Cortex of kidney (tissue), 1 donor: ENCODE measurements at regions not wholly inside any gene's neighbourhood (a gene's known extent, or its start where the extent isn't known, plus 50 kb on each side); places are given as distances from the start of the nearest gene placed in this dataset.

ENCODE experiments used
- DNase-seq: peaks from one replicate; lab custom pipeline; 2025; lab: John Stamatoyannopoulos, UW

DNA sequence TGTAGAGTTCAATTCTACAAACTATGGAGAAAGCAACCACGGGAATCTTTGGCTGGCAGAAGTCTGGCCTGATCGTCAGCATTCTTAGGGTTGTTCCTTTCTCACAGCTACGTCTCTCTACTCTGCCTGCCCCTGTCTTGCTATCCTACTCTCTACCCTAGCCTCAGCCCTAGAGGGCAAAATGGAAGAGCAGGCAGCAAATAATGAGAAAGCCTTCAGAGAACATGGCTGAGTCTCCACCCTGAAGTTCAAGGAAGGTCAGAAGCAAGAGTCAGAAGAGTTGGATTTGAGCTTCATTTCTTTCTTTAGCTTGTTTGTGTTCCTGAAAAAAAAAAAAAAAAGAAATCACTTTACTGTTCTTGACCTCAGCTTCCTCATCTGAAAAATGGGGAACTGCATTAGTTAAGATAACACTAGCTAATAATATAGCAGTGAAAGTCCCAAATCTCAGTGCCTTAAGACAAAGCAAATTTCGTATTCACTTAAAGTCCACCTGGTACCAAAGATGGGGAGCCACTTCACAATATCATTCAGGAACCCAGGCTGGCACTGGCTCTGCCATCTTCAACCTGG is 50.2 kb upstream of the CCND2 start:
- no peak for DNase-seq

DNA sequence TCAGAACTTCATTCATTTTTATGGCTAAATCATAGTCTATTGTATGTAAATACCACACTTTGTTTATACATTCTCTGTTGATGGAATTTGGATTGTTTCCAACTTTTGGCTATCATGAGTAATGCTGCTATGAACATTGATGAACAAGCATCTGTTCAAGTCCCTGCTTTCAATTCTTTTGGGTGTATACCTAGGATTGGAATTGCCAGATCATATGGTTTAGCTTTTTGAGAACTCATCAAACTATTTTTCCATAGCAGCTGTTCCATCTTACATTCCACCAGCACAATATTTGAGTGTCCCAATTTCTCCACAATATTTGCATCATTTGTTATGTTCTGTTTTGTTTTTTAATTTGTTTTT is 52.3 kb upstream of the CCND2 start:
- no peak for DNase-seq

DNA sequence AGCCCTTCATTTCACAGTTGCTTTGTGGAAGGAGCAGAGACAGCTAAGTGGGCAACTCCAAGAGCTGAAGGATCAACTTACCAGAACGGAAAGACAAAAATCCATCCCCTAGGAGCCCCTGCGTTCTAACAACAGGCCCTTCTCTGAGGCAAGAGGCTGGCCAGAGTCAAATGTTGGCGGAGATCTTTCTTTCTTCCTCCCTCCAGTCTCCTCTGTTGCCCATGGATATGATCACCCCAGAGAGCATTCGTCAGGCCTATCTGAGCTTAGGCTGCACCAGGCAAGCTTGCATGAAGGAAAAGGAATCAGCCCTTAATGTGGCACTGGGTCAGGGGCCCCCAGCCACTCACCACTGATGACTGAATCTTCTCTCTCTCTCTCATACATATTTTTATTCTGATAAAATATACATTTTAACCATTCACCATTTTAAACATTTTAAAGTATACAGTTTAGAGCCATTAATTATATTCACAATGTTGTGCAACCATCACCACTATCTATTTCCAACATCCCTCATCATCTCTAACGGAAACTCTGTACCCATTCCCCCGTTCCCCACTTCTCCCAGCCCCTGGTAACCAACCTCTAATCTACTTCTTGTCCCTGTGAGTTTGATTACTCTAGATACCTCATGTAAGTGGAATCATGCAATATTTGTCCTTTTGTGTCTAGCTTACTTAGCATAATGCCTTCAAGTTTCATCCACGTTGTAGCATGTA is 52.9 kb upstream of the CCND2 start:
- no peak for DNase-seq

DNA sequence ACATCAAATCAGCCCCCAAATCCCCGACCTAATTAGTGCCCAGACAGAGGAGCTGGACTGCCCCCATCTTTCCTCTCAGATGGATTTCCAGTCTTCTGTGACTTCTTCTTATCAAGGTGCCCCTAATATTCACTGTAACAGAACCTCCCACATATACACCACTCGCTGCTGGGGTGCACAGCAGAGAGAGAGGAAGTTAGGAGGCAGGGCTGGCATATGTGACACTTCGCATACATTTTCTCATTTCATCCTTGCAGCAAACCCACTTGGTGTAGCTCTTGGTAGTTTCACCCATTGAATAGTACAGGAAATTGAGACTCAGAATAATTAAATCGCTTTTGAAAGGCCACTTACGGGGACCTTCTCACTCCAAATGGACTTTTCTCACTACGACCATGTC is 56.5 kb upstream of the CCND2 start:
- DNase-seq = no peak

DNA sequence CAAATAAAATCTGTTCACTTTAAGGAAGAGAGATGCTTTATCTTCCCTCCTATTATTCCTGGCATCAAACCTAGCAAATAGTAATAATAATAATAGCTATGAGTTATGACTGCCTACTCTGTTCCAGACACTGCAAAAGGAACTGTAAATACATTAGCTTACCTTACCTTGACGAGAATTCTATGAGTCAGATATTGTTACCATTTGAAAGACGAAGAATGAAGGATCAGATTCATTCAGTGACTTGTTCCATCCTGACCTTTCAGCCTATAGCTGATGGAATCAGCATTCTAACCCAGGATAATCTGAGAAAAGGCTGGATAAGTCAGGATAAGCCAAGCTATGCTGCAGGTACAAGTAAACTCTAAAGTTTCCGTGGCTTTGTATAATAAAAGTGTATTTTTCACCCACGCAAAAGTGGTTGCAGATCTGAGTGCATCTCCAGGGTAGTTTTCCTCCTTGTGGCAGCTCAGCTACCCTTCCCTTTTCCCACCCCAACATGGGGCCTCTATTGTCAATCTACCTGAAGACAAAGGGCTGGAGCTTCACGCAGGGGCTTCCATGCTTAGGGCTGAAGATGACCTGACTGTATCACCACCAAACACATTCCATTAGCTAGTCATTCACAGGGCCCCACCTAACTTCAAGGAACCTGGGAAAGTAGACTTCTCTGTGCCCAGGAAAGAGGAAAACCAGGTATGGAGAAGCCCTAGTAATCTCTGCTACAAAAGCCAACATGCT is 57.2 kb upstream of the CCND2 start:
- no peak for DNase-seq

DNA sequence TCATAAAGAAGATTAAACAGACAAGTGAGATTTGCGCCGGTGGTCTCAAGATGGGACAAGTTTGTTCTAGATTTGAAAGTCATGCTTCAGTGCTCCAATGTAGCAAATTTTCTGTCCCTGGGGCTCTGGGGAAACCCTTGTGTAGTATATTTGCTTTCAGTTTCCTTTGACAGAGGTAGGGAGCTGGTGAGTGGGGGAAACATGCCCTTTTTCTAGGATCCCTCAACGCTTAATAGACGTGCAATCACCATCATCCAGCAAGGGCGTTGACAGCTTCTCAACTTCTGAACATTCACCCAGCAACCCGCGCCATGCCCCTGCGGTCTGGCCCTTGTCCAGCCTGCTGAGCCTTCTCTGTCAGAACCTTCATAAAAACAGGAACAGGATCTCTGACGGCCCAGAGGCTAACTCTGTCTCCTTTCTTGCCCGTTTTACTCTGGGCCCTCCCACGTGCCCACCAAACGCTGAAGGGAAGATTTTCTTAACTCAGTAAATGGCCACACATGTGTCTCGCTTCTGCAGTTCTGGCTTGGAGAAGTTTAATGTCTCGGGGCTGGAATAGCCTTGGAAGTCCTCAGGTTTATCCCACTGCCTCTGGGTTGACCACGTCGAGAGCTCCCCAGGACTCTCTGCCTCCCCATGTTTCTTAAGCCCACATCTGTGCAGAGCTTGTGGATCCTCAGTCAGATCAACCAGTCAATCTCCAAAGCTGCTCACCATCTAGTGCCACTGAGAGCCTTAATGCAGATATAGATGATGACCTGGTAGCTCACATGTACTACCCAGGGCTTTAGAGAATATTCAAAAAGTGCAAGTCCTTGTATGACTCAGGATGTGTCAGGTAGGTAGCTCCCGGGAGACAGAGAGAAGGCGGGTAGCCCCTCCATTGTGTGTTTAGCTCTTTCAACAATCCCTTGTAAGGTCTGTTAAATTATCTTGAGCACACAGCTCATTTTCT is 58.1 kb upstream of the CCND2 start:
- DNase-seq = no peak

DNA sequence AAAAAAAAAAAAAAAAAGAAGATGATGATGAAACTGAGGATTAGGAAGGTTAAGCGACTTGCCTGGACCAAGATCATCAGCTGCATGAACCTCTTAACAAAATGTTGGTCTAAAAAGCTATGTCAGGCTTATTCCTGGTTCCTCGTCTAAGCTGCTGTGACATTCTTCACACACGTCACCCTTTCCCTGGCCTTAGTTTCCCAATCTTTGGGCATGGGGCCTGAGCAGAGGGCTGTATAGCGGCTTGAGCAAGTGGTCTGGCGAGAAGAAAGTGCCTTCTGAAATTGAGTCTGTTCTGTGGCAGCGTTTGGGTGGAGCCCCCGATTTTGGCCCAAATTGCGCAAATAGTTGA is 58.7 kb upstream of the CCND2 start:
- no peak for DNase-seq

DNA sequence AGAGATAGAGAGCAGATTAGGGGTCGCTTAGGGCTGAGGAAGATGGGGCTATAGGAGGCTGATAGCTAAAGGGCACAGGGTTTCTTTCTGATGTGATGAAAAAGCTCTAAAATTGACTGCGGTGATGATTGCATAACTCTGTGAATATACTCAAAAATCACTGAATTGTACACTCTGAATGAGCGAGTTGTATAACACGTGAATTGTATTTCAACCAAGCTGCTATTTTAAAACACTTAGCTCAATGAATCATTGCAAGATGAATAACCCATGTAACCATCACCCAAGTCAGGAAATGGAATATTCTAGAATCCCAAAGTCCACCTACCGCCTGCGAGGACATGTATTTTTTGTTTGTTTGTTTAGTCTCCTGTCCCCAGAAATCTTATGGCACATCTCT is 60.1 kb upstream of the CCND2 start:
- no peak for DNase-seq

DNA sequence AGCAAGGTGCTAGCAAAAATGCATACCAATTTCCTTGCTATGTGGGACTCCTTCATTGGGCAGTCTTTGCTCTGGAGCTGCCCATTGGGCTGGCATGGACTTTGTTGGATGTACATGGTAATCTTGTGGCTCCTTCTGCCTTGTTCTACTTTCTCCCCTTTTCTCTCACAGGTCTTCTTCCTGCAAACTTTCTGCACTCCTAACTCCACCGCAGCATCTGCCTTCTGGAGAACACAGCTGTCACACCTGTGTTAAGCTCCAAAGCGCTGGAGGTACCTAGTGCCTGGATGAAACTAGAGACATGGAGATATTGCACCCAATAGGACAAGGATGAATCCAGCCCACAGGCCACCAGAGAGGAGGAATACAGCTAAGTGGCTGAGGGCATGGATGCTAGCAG is 60.7 kb upstream of the CCND2 start:
- DNase-seq = no peak

DNA sequence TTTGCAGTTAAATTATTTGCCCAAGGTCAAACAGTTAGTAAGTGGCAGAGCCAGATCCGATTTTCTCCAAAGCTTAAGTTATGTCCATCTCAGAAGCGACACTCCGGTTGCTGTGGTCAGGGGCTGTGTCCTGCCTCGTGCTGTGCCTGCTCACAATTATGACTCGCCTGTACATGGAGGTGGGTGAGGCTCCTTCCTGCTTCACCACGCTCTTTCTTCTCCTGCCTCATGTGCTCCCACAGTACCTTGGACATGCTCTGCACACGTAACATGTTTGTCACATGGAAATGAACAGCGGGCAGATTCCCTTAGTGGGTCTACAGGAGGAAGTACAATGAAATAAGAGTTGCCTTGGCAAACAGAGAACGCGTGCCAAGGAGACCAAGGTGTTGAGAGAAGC is 62.2 kb upstream of the CCND2 start:
- no peak for DNase-seq

DNA sequence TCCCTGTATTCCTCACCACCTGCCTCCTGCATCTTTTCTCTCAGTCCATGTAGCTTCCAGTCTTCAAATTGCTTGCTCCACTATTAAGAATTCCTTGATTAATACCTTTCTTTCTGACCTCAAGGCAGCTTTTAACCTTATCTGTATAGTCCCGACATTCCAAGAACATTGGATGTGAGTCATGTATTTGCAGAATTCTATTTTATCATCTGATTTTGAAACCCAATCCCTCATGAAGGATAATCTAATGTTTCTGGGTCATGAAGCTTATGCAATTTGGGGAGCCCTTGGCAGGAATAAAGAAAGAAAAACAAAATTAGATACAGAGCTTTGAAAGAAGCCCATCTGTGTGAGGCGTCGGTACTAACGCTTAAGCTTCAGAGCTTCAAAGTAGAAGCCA is 63.4 kb upstream of the CCND2 start:
- DNase-seq = no peak

DNA sequence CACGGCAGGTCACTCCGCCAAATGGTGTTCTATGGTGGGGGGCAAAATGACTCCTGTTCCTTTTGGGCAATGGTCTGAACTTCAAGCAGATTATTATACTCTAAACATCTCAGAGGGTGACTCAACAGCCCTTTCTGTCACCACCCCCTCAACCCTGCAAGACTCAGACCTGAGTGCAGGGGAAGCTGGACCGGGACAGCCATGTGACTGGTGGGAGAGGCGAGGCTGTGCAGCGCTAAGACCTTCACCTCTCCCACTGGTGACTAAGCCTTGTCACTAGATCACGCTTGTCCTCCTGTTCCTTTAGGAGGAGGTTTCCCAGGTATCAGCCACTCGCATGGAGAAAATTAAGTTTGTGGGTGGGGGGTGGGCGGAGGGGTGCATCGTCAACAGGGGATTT is 67.1 kb upstream of the CCND2 start:
- no peak for DNase-seq

DNA sequence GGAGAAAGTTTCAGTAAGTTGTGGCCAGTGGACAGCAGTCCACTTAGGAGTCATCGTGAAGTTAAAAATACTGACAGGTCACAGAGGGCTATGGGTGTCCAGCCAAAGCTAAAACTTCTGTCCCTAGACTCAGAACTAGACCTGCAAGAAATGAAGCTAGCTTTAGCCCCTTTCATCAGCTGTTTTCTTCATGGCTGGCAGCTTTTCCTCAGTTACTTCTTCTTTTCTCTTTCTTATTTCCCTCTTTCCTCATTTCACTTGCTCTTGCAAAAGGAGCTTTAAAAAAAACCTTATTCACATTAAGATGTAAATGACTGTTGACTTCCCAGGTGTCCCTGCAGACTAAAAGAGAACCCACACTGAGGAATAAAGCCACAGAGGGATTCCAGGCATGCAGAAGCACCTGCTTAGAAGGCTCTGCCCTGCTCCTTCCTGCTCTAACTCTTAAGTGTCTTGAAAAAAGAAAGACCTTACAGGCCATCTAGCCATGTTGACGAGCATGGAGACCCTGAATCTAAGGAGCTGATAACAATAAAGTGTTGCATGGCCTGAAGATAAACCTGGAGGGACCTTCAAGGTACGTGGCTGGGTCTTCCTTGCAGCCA is 69.7 kb upstream of the CCND2 start:
- DNase-seq = no peak

DNA sequence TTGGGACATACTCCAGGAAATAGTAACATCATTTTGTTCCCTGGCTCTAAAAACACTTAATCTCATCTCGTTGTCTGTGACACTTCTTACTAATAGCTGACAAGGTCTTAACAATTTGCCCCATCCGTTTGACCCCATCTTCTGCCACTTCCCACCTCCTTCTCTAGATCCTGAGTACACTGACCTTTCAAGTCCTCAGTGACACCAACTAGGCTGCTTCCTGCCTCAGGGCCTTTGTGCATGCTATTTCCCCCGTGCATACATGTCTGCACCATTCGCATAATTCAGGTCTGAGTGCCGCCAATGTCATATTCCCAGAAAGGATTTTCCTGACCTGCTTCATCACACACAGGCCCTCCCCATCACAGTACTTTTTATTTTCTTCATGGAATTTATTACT is 70.6 kb upstream of the CCND2 start:
- DNase-seq = no peak

DNA sequence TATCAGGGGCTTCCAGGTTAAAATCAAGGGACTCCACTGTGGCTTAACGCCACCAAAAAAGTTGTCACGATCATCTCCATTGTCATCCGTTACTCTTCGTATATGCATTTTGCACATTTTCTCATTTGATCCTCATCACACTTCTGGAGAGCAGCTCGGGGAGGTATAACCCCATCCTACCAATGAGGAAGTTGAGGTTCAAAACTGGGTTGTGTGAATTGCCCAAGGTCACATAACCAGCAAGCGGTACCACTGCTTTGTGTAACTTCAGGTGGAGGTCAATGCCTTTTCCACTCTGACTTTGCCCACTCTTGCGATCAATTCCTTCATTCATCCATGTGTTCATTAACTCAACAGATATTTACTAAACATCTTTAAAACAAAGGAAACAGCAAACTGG is 71.1 kb upstream of the CCND2 start:
- DNase-seq = no peak

DNA sequence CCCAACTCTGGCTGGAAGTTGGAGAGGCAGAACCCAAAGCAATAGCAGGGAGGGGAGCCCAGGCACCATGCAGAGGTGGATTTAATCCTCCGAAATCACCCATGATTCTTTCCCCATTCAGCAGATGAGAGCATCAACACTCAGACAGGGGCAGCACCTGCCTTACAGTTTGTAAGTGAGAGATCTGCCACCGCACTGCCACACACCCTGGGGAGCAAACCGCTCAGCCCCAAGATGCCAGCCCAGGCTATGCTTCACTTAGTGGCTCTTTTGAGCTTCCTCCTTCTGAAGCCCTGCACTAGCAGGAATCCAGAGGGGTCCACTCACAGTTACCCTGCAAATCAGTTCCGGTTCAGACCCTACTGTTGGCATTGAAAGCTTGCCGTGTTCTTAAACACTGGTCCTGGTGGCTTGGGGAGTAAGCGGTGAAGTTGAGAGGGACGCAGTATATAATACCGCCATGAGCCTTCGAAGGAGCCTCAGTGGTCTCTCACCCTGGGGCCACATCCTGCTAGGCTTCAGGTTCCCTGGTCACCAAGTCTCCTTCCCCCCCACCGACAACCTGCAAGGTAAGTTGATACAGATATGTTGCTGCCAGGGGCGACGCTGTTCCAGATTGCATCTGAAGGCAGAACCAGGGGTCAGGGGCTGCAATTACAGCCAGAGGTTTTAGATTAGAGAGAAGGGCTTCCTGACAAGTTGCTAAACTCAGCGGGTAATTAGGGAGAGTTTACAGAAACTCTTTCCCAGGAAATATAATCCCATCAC is 72.0 kb upstream of the CCND2 start:
- DNase-seq = no peak

DNA sequence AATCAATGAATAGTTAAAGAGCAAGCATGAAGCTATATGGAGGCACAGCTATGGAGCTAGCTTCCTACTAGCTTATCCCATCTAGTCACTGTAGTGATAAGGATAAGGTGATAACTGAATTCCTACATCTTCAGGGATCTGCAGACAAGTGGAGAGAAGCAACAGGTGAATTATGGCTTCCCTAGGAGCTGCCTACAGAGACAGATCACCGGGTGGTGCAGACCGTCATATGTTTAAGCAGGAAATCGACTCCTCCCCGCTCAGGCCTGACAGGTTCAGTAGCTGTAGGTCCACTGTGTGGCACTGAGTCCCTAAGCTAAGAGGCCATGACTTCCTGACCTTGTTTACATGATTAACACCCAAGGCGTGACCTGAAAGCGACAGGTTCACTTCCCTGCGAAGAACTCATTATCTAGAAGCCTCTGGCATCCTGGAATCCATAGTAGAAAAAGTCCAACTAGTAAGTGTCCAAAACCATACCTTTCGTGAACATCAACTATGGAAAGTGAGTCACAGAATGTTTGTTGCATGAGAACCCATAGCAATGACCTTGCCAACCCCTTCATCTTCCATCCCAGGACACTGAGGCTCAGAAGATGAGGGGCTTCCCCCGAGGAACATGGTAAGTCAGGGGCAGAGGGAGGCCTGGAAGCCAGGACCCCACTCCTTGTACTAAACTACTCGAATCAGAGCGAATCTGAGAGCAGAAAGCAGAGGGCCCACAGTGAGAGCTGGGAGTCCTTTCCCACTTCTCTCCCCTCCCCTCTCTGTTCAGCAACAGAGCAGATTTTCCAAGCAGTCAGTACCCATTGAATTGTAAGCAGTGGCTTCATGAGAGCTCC is 75.4 kb upstream of the CCND2 start:
- DNase-seq = no peak

DNA sequence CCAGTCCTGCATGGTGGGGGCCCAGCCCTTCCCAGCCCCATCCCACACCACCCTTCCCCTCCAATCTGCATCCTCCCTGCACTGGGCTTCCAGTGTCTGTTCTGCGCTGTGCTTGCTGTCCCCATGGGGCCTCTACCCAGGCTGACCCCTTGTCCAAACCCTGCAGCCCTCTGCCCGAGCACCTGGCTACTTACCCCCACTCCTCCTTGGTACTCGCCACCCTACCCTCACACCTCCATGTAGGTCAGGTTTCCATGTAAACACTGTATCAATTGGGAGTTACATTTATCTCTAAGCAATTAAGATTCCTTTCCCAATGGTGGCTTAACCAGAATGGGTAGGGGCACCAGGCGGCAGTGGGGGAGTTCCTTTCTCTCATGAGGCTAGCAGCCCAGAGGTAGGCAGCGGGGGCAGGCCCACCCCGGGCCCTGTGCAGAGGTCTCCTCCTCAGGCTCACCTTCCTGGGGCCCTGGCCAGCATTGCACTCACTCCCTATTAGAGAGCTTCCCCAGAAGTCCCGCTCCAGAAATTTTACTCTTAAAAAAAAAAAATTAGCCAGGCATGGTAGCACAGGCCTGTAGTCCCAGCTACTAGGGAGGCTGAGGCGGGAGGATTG is 76.6 kb upstream of the CCND2 start:
- DNase-seq = no peak

DNA sequence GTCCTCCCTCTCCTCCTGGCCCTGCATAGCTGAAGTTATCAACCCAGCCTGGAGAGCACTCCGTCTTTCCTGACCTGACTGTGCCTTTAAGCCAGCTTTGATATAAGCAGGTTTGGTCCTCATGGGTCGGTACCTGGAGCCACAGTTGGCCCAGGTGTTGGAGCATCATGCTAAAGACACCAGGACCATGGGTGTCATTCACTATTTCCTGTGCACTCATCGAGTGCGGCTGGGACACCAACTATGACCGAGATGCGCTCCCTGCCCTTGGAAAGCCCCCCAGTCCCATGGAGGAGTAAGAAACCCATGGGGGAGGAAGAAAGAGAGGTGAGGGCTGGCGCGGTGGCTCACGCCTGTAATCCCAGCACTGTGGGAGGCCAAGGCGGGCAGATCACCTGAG is 78.9 kb upstream of the CCND2 start:
- DNase-seq = no peak

DNA sequence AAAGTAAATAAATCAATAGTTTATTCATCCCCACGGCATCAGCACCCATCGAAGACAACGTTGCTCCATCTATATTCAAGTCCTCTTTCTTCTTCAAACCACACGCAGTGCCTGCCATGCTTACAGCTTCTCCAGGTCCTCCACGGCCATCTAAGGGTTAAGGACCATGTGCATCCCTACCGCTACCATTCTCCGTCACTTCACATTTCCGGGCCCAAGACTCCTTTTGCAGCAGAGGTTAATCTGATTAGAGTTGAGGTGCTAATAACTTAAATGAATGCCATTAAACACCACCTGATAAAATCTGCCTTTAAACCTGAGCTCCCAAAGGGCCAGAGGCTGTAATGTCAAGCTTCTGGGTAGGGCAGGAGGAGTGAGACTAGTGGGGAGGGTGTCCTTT is 79.7 kb upstream of the CCND2 start:
- DNase-seq = no peak
